PFSK-1 (cell line): ENCODE measurements at regions not wholly inside any gene's neighbourhood (a gene's known extent, or its start where the extent isn't known, plus 50 kb on each side); places are given as distances from the start of the nearest gene placed in this dataset.

Experiments used
- FOXP2 ChIP-seq: optimal IDR thresholded peaks from 2 replicates; pipeline ENCODE3; 2011; ENCODE audit warnings: borderline replicate concordance, control low read depth, inconsistent platforms; ENCODE audit not compliant: insufficient read depth; ENCODE audit errors: extremely low read length, extremely low read depth
- POLR2AphosphoS5 ChIP-seq: IDR thresholded peaks from 2 replicates; pipeline ENCODE4 v1.6.1; 2012; ENCODE audit warnings: low read depth, mild to moderate bottlenecking, control low read depth, low read length, moderate library complexity
- REST ChIP-seq, 2 experiments: IDR thresholded peaks; 2 replicates each; pipeline versions ENCODE4 v1.6.1 to v1.8.0; 2011 to 2012; ENCODE audit warnings: low read depth in 2 of 2, low read length in 2 of 2, control low read depth in 1 of 2, inconsistent platforms in 1 of 2, mild to moderate bottlenecking in 1 of 2, moderate library complexity in 1 of 2; ENCODE audit not compliant: insufficient read depth in 1 of 2
- SIN3A ChIP-seq: IDR thresholded peaks from 2 replicates; pipeline ENCODE4 v1.6.1; 2012; ENCODE audit warnings: mild to moderate bottlenecking, low read length, moderate library complexity, borderline replicate concordance; ENCODE audit not compliant: insufficient read depth
- TAF1 ChIP-seq: IDR thresholded peaks from 2 replicates; pipeline ENCODE4 v1.6.1; 2012; ENCODE audit warnings: low read length, control low read depth, borderline replicate concordance; ENCODE audit not compliant: insufficient read depth

GRCh38 chr3:87461443-87461842, 185.1 kb upstream of the POU1F1 start:
- TF ChIP-seq REST (IDR thresholded peaks at IDR 0.05; ENCODE audit: insufficient read depth in 1 of 2, low read depth in 2 of 2, low read length in 2 of 2) (no peak), FOXP2 (no peak), TAF1 (no peak), SIN3A (no peak), POLR2AphosphoS5 (no peak)

GRCh38 chr3:87461036-87461435, 184.7 kb upstream of the POU1F1 start:
- TF ChIP-seq FOXP2 = no peak
- TF ChIP-seq REST (IDR thresholded peaks at IDR 0.05; ENCODE audit: insufficient read depth in 1 of 2, low read depth in 2 of 2, low read length in 2 of 2) = no peak
- no peak for TF ChIP-seq TAF1
- TF ChIP-seq SIN3A = no peak
- no peak for TF ChIP-seq POLR2AphosphoS5

GRCh38 chr3:87448558-87448957, 172.2 kb upstream of the POU1F1 start:
- TF ChIP-seq TAF1 = no peak
- TF ChIP-seq SIN3A = no peak
- no peak for TF ChIP-seq FOXP2

GRCh38 chr3:87446849-87447387, 170.5 kb upstream of the POU1F1 start:
- no peak for TF ChIP-seq SIN3A
- no peak for TF ChIP-seq FOXP2
- TF ChIP-seq TAF1 = no peak
- no peak for TF ChIP-seq REST (IDR thresholded peaks at IDR 0.05; ENCODE audit: insufficient read depth in 1 of 2, low read depth in 2 of 2, low read length in 2 of 2)
- TF ChIP-seq POLR2AphosphoS5 = no peak

- TF ChIP-seq FOXP2 (no peak), SIN3A (no peak), REST (IDR thresholded peaks at IDR 0.05; ENCODE audit: insufficient read depth in 1 of 2, low read depth in 2 of 2, low read length in 2 of 2) (no peak), TAF1 (no peak)
These were observed 166.1 kb upstream of the POU1F1 start for GRCh38 chr3:87442470-87442869.
